Right atrium auricular region (tissue), 2 donors: ENCODE measurements at regions not wholly inside any gene's neighbourhood (a gene's known extent, or its start where the extent isn't known, plus 50 kb on each side); places are given as distances from the start of the nearest gene placed in this dataset.

Experiments
- DNase-seq: peaks from one replicate; pipeline ENCODE4 v3.0.0-alpha.2; 2019; ENCODE audit warnings: low spot score
- H3K27ac ChIP-seq, 2 donors: fragments of 200-600 bp; sonication (generic); 1 replicate in 1 of 2; 2 replicates in 1 of 2; pipeline ENCODE4 v1.5.1; 2016 to 2019
- H3K27me3 ChIP-seq, 2 donors: fragments of 200-600 bp; sonication (generic); one replicate each; pipeline versions ENCODE4 v1.5.1 to v1.6.0; 2017 to 2019
- H3K36me3 ChIP-seq: fragments of 200-600 bp; sonication (generic); one replicate; pipeline ENCODE4 v1.5.1; 2016
- H3K4me1 ChIP-seq, 2 donors: fragments of 200-600 bp; sonication (generic); one replicate each; pipeline versions ENCODE4 v1.5.1 to v1.6.0; 2017 to 2019
- H3K4me3 ChIP-seq, 2 donors: fragments of 200-600 bp; sonication (generic); 1 replicate in 1 of 2; 2 replicates in 1 of 2; pipeline ENCODE4 v1.5.1; 2017 to 2019; ENCODE audit warnings: mild to moderate bottlenecking in 1 of 2, moderate library complexity in 1 of 2
- H3K9me3 ChIP-seq, 2 donors: fragments of 200-600 bp; sonication (generic); one replicate each; pipeline ENCODE4 v1.5.1; 2019
- CTCF ChIP-seq, 2 donors: fragments of 200-600 bp; sonication (generic); IDR thresholded peaks; one replicate each; pipeline ENCODE4 v1.5.1; 2019; ENCODE audit warnings: antibody characterized with exemption in 2 of 2

GRCh38 chr3:127424766-127425504 lies 137.1 kb upstream of the PRR20G start:
- Histone ChIP-seq H3K36me3 (no peaks in the 10 kb centered on the region), H3K4me3 (no peak overlapping the region), H3K4me1 (no peaks in the 10 kb centered on the region), H3K27me3 (no peaks in the 10 kb centered on the region), H3K27ac (no peak overlapping the region), H3K9me3 (no peaks in the 10 kb centered on the region)
- no peak for TF ChIP-seq CTCF (IDR thresholded peaks at IDR 0.05)
- DNase-seq: peak; percentile 23

- TF ChIP-seq CTCF (IDR thresholded peaks at IDR 0.05): no peak
- Histone ChIP-seq H3K27ac (no peak overlapping the region), H3K4me1 (no peaks in the 10 kb centered on the region), H3K9me3 (no peaks in the 10 kb centered on the region), H3K27me3 (no peaks in the 10 kb centered on the region), H3K4me3 (no peak overlapping the region), H3K36me3 (no peaks in the 10 kb centered on the region)
- peak; percentile 26 for DNase-seq
These were observed 136.3 kb upstream of the PRR20G start for GRCh38 chr3:127423856-127424765.

GRCh38 chr3:127422663-127423375 lies 135.0 kb upstream of the PRR20G start:
- no peaks in the 10 kb centered on the region for H3K27me3 ChIP-seq
- no peaks in the 10 kb centered on the region for H3K4me1 ChIP-seq
- no peak overlapping the region for H3K27ac ChIP-seq
- DNase-seq: peak; percentile 48
- no peaks in the 10 kb centered on the region for H3K9me3 ChIP-seq
- TF ChIP-seq CTCF (IDR thresholded peaks at IDR 0.05): no peak
- H3K36me3 ChIP-seq: no peaks in the 10 kb centered on the region
- H3K4me3 ChIP-seq: no peak overlapping the region

- peak; percentile 54 for DNase-seq
- H3K4me3 ChIP-seq: no peak overlapping the region
- H3K36me3 ChIP-seq: no peaks in the 10 kb centered on the region
- no peaks in the 10 kb centered on the region for H3K4me1 ChIP-seq
- no peaks in the 10 kb centered on the region for H3K9me3 ChIP-seq
- no peak for TF ChIP-seq CTCF (IDR thresholded peaks at IDR 0.05)
- H3K27me3 ChIP-seq: no peaks in the 10 kb centered on the region
- no peak overlapping the region for H3K27ac ChIP-seq
These were observed 134.3 kb upstream of the PRR20G start for GRCh38 chr3:127421943-127422662.

- H3K27me3 ChIP-seq: no peaks in the 10 kb centered on the region
- no peak overlapping the region for H3K4me3 ChIP-seq
- no peaks in the 10 kb centered on the region for H3K36me3 ChIP-seq
- no peaks in the 10 kb centered on the region for H3K9me3 ChIP-seq
- no peak for TF ChIP-seq CTCF (IDR thresholded peaks at IDR 0.05)
- no peak overlapping the region for H3K27ac ChIP-seq
- H3K4me1 ChIP-seq: no peaks in the 10 kb centered on the region
- DNase-seq: no peak
These were observed 133.0 kb upstream of the PRR20G start for GRCh38 chr3:127420829-127421228.
